ENCODE measurements at regions not wholly inside any gene's neighbourhood (a gene's known extent, or its start where the extent isn't known, plus 50 kb on each side); places are given as distances from the start of the nearest gene placed in this dataset.

DNA sequence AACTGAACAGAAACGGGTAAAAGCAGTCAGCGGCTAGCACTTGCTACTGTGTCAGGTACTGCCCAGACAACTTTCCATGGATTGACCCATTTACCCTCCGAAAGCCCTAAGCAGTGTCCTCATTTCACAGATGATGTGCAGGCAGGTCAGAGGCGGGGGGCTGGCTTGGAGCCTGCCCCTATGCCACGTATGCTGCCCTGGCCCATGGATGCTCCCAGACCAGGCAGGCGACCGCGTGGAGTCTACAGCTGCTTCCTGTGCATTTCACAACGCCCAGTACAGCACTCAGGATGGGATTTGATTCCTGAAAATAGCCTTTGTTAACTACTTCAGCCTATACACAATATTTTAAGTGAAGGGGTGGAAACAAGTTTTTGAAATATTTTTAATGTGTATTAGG, 202.9 kb downstream of the NXNL2 start:
- DNase-seq: no peak
- no peaks in the 10 kb centered on the region for H3K36me3 Mint-ChIP-seq (ENCODE audit: low read depth)
- POLR2A ChIA-PET: no interaction called here
- no peak overlapping the region for H3K4me3 Mint-ChIP-seq
- no peaks in the 10 kb centered on the region for H3K9me3 Mint-ChIP-seq
- H3K27ac Mint-ChIP-seq: no peak overlapping the region
- H3K27me3 Mint-ChIP-seq: peaks cover 5% of the 10 kb centered on the region
- CTCF ChIA-PET: no interaction called here
- H3K4me1 Mint-ChIP-seq: no peaks in the 10 kb centered on the region

DNA sequence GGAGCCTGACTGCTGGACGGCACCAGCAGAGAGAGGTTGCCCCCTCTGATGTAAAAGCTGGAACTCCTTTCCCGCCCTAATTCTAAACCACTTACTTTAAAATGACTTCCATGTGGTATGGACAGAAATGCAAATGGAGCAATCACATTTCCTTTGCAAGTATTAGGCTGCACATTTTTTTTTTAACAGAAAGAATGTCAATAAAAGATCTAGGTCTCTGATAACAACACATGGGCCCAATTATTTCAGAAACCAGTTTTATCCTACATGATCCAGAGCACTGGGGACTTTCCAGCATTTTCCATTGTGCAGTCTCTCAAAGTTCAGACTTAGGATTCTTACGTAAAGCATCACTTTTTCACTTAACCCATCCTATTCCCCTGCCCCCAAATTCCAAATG, 203.7 kb downstream of the NXNL2 start:
- CTCF ChIA-PET: no interaction called here
- no peaks in the 10 kb centered on the region for H3K36me3 Mint-ChIP-seq (ENCODE audit: low read depth)
- H3K4me3 Mint-ChIP-seq: no peak overlapping the region
- no peaks in the 10 kb centered on the region for H3K9me3 Mint-ChIP-seq
- no peak for DNase-seq
- H3K27ac Mint-ChIP-seq: no peak overlapping the region
- no peaks in the 10 kb centered on the region for H3K4me1 Mint-ChIP-seq
- peaks cover 5% of the 10 kb centered on the region for H3K27me3 Mint-ChIP-seq
- POLR2A ChIA-PET: no interaction called here

DNA sequence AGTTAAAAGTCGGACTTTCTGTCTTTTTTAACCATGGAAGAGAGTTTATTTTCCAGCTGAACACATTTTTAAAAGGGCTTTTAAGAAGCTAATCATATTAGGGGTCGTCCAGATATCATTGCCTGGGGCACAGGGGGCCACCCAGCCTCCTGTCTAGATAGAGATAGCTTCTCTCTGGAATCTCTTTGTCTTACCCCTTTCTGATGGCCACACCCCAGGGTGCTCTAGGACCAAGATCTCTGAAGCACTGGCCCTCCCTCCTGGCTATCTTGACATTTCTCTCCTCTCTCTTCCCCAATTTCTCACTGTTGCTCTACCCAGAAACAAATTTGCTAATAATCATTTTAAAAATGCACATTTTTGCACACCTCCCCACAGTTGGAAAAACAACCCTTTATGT, 204.4 kb downstream of the NXNL2 start:
- no peak overlapping the region for H3K27ac Mint-ChIP-seq
- no peaks in the 10 kb centered on the region for H3K36me3 Mint-ChIP-seq (ENCODE audit: low read depth)
- H3K4me3 Mint-ChIP-seq: no peak overlapping the region
- H3K9me3 Mint-ChIP-seq: no peaks in the 10 kb centered on the region
- H3K4me1 Mint-ChIP-seq: no peaks in the 10 kb centered on the region
- ChIA-PET POLR2A (no interaction called here), CTCF (no interaction called here)
- peaks cover 5% of the 10 kb centered on the region for H3K27me3 Mint-ChIP-seq
- no peak for DNase-seq

DNA sequence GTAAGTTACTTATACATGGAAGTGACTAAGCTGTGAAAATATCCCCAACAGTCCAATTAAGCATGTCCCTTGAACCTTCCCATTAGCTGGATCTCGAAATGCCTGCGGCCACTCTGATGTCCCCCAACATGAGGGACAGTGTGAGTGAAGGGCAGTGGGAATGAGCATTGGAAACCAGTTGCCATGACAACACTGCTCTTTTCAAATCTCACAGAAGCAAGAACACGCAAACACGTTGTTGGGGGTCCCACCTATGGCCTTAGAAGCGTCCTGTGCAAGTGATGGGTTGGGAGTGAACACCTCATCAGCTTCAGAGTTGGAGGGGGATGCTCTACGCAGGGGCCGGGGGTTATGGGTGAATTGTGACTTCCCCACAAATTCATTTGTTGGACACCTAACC, 205.9 kb downstream of the NXNL2 start:
- DNase-seq: no peak
- CTCF ChIA-PET: no interaction called here
- H3K4me1 Mint-ChIP-seq: no peaks in the 10 kb centered on the region
- no peak overlapping the region for H3K4me3 Mint-ChIP-seq
- POLR2A ChIA-PET: no interaction called here
- H3K36me3 Mint-ChIP-seq (ENCODE audit: low read depth): no peaks in the 10 kb centered on the region
- H3K27me3 Mint-ChIP-seq: peaks cover 5% of the 10 kb centered on the region
- H3K9me3 Mint-ChIP-seq: no peaks in the 10 kb centered on the region
- H3K27ac Mint-ChIP-seq: no peak overlapping the region

DNA sequence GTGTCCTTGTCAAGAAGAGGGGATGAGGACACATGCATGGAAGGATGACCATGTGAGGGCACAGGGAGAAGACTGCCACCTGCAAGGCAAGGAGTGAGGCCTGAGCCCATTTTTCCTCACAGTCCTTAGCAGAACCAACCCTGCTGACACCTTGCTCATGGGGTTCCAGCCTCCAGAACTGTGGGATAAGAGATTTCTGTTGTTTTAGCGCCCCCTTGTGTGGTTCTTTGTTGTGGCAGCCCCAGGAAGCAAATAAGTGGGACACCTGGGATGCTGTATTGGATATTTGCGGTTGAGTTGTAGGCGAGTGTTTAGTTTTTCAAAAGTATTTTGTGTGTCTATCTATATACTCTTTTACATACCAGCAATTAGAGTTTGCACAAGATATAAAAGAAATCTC, 206.4 kb downstream of the NXNL2 start:
- ChIA-PET POLR2A (no interaction called here), CTCF (no interaction called here)
- Mint-ChIP-seq H3K27ac (no peak overlapping the region), H3K36me3 (ENCODE audit: low read depth) (no peaks in the 10 kb centered on the region), H3K9me3 (no peaks in the 10 kb centered on the region), H3K4me3 (no peak overlapping the region), H3K27me3 (peaks cover 3% of the 10 kb centered on the region), H3K4me1 (no peaks in the 10 kb centered on the region)
- DNase-seq: peak; percentile 18

DNA sequence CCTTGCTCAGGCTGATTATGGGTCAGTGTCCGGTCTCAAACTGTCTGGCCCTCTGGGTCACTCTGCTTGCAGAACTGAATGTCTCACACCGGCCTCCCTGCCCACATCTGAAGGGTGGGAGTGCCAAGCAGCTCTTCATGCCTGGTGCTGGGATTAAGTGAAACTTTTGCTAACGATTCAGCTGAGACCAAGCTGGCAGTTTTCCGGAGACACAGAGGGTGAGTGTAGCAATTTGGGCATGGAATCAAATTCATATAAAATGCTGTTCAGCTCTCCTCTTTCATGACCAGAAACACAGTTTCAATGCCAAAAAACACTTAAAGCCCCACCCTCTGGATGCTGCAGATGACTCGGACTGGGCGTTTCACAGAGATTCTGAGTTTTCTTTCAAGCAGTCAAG, 207.5 kb downstream of the NXNL2 start:
- Mint-ChIP-seq H3K27ac (no peak overlapping the region), H3K36me3 (ENCODE audit: low read depth) (no peaks in the 10 kb centered on the region), H3K4me1 (no peaks in the 10 kb centered on the region), H3K4me3 (no peak overlapping the region), H3K27me3 (peaks cover 2% of the 10 kb centered on the region), H3K9me3 (no peaks in the 10 kb centered on the region)
- no peak for DNase-seq
- CTCF ChIA-PET: interaction anchor here (0.9 kb wide), 1 partner anchor 12 kb away, joined by 3 read pairs; no protein-coding TSS in a partner anchor
- POLR2A ChIA-PET: no interaction called here

DNA sequence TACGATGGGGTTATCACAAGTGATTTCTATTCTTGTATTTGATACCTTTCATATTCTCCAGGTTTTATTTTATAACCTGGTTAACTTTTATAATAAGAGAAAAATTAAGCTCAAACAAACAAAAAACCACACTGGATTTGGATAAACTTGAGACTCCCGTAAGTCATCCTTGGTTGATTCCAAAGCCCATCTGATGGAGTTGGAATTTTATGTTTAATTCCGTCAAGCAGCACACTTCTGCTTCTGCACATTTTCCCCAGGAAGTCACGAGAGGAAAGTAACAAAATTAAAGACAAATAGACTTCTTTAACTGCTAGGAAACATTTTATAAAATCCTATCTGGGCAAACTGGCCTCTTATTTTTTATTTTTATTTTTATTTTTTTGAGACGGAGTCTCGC, 207.9 kb downstream of the NXNL2 start:
- Mint-ChIP-seq H3K27me3 (peaks cover 2% of the 10 kb centered on the region), H3K36me3 (ENCODE audit: low read depth) (no peaks in the 10 kb centered on the region), H3K27ac (no peak overlapping the region), H3K4me1 (no peaks in the 10 kb centered on the region), H3K4me3 (no peak overlapping the region), H3K9me3 (no peaks in the 10 kb centered on the region)
- ChIA-PET POLR2A (no interaction called here), CTCF (interaction anchor here (0.9 kb wide), 1 partner anchor 11 kb away, joined by 3 read pairs; no protein-coding TSS in a partner anchor)
- no peak for DNase-seq

DNA sequence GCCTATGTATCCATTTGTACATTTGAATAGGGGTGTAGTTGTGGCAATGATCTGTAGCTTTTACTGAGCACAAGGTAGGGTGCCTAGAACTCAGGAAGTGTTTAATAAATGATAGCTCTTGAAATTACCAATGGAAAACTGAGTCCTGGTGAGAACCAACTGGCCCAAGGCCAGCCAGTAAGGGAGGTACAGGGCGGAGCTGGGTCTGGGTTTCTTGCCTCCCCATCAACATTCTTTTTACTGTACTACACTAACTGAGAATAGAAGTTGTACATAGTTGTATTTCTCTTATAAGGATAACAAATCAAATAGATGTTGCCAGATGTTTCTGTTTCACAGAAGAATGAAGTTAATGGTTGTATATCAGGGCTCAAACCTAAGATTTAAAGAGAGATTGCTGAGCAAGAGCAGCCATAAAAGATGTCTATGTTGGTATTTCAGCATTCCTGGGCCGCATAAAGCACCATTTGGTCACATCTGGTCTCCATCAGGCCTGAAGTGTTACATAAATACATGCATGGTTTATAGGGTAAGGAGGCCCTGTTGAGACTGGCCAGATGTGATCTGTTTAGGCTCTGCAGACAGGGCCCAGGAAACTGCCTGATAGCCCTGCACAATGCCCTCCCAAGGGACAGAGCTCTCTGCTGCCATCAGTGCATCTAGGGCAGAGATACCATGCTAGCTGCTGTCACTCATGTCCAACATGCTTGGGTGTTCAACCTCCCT, 210.5 kb downstream of the NXNL2 start:
- Mint-ChIP-seq H3K27ac (no peak overlapping the region), H3K36me3 (ENCODE audit: low read depth) (no peaks in the 10 kb centered on the region), H3K4me3 (no peak overlapping the region), H3K4me1 (no peaks in the 10 kb centered on the region), H3K9me3 (no peaks in the 10 kb centered on the region), H3K27me3 (no peaks in the 10 kb centered on the region)
- ChIA-PET POLR2A (no interaction called here), CTCF (interaction anchor here (0.7 kb wide), 1 partner anchor 795 kb away, joined by 3 read pairs; no protein-coding TSS in a partner anchor)
- DNase-seq: no peak

DNA sequence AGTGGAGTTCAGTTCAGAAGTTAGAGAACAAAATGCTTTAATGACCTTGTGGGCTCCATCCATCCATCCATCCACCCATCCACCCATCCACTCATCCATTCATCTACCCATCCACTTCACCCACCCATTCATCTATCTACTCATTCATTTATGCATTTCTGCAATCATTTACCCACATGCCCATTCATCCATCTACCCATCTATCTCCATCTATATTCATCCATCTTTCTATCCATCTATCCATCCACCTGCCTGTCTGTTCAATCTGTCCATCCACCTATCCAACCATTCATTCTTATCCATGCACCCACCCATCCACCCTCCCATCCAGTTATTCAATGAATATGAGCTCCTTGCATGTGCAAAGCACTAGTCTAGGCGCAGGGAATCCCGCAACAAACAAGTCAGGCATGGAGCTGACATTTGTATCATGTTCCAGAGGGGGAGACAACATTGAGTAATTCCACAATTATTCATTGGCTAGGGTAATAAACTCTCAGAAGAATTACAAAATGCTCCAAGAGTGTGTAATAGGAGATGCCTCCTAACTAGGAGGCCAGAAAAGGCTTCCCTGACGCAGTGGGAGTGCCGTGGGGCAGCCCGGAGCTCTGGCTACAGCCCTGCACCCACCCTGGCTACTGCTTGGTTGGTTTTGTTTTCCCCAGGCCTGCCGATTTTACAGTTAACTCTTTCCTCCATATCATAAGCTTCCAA, 211.2 kb downstream of the NXNL2 start:
- Mint-ChIP-seq H3K27me3 (no peaks in the 10 kb centered on the region), H3K9me3 (no peaks in the 10 kb centered on the region), H3K27ac (no peak overlapping the region), H3K4me1 (no peaks in the 10 kb centered on the region), H3K36me3 (ENCODE audit: low read depth) (no peaks in the 10 kb centered on the region), H3K4me3 (no peak overlapping the region)
- ChIA-PET POLR2A (no interaction called here), CTCF (interaction anchor here (0.7 to 1.1 kb wide), 2 partner anchors 255 to 796 kb away, joined by 3 read pairs; no protein-coding TSS in a partner anchor)
- DNase-seq: no peak

DNA sequence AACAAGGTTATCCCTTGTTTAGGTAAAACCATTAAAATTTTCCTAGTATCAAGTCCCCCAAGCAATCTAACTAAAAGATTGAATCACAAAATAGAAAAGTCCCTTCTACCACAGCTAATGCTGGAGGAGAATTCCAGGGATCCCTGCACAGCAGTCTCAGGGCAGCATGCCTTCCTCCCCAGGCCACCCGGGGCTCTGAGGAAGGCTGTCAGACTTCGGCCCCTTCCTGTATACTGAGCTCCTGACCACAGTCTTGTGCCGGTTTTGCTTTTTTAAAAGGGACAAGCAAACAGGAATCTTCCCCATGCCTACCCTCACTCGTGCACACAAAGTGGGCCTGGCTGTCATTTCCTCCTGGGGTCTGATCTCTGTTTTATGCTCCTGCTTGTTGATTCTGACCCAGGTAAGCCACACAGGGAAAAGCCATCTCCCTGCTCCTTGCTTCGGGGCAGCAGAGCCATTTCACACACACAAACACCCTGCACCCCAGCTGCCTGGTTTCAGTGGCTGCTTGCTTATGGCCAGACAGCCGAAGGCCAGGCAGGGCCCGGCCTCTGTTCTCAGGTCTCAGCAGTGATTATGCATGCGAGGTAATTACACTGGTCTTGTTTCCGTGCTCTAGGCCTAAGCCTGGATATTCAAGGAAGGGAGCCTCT, 211.9 kb downstream of the NXNL2 start:
- DNase-seq: no peak
- no peaks in the 10 kb centered on the region for H3K36me3 Mint-ChIP-seq (ENCODE audit: low read depth)
- H3K9me3 Mint-ChIP-seq: no peaks in the 10 kb centered on the region
- H3K27ac Mint-ChIP-seq: no peak overlapping the region
- ChIA-PET POLR2A (no interaction called here), CTCF (interaction anchor here (0.6 to 1.1 kb wide), 2 partner anchors 254 to 671 kb away, joined by 3 read pairs; no protein-coding TSS in a partner anchor)
- H3K4me3 Mint-ChIP-seq: no peak overlapping the region
- H3K27me3 Mint-ChIP-seq: no peaks in the 10 kb centered on the region
- H3K4me1 Mint-ChIP-seq: no peaks in the 10 kb centered on the region

DNA sequence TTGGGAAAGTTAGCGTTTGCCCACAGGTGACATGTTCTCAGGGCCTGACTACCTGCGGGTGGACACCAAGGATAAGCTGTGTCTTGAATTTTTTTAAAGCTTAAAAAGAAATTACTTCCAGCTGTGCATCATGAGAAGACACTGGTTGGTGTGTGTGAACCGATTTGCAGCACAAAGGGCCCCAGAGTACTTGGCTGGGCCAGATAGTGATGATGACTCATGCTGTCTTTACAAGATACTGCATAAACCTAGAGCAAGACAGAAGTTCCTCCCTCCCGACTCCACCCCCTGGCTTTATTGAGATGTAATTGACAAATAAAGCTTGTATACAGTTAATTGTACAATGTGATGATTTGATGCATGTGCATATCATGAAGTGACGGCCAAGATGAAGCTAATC, 212.8 kb downstream of the NXNL2 start:
- Mint-ChIP-seq H3K27me3 (no peaks in the 10 kb centered on the region), H3K4me1 (no peaks in the 10 kb centered on the region), H3K4me3 (no peak overlapping the region), H3K27ac (no peak overlapping the region), H3K9me3 (no peaks in the 10 kb centered on the region), H3K36me3 (ENCODE audit: low read depth) (no peaks in the 10 kb centered on the region)
- DNase-seq: no peak
- ChIA-PET CTCF (no interaction called here), POLR2A (no interaction called here)

DNA sequence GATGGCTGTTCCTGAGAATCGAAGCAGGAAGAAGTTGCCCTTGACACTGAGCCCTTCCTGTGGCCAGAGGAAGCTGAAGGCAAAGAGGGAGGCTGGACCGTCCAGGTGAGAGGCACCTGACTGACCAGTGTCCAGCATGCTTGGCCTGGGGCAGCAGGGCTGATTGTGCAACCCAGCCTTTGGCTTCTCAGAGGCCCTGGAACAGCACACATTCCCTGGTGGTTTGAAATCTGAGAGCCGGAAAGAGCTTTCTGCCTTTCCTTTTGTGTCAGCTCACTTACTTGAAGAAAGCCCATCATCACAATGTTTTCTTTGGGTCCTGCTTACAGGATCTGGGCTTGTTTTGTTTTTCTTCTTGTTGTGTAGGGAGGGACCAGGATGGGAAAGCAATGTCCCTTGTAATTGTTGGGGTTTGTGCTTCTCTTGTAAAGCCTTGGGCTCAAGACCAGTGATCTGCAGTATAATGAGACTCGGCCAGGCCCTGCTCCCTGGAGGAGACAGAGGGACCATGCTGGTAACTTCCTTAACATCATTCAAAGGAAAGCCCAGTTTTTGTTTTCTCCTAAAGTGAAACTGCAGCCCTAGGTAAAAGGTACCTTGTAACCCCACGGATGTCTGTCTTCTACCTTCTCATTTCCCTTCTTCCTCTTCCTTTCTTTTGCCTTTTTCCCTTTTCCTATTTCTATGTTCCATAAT, 213.7 kb downstream of the NXNL2 start:
- H3K27ac Mint-ChIP-seq: no peak overlapping the region

DNA sequence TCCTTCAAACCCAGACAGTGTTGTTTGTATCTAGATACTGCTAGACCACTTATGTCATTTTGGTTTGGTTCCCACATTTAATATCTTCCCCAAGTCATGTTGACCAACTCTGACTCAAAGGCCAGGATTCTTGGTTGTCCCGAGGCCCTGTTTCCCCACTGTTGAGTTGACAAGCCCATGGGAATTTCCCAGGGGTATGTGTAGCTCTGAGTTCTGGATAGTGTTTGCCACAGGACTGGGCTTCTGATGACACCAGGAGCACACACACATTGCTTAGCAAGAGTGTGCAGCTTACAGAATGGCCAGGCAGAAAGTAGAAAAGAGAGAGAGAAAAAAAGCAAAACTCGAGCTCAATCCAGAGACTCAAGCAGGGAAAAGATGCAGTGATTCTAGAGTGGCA, 214.4 kb downstream of the NXNL2 start:
- H3K4me1 Mint-ChIP-seq: no peaks in the 10 kb centered on the region
- no peaks in the 10 kb centered on the region for H3K27me3 Mint-ChIP-seq
- H3K27ac Mint-ChIP-seq: no peak overlapping the region
- H3K36me3 Mint-ChIP-seq (ENCODE audit: low read depth): no peaks in the 10 kb centered on the region
- ChIA-PET CTCF (no interaction called here), POLR2A (no interaction called here)
- no peak overlapping the region for H3K4me3 Mint-ChIP-seq
- no peaks in the 10 kb centered on the region for H3K9me3 Mint-ChIP-seq
- DNase-seq: no peak

More for the DNA sequence above, 213.7 kb downstream of the NXNL2 start:
- POLR2A ChIA-PET: no interaction called here
- CTCF ChIA-PET: no interaction called here
- Mint-ChIP-seq H3K9me3 (no peaks in the 10 kb centered on the region), H3K27me3 (no peaks in the 10 kb centered on the region), H3K4me3 (no peak overlapping the region), H3K4me1 (no peaks in the 10 kb centered on the region), H3K36me3 (ENCODE audit: low read depth) (no peaks in the 10 kb centered on the region)
- DNase-seq: no peak

All from activated CD4-positive, alpha-beta memory T cell treated with anti-CD3 and anti-CD28 coated beads, Interleukin-2, amount 10 ng/mL, durations not matched to agents 7 days and 5 days (primary cell).